Left ventricle myocardium superior (tissue), 1 donor: ENCODE measurements at regions not wholly inside any gene's neighbourhood (a gene's known extent, or its start where the extent isn't known, plus 50 kb on each side); places are given as distances from the start of the nearest gene placed in this dataset.
"Not testable (repeated sequence)": the region's sequence is repeated elsewhere in the genome, so short reads cannot be mapped to it uniquely, and the experiment has no call there.

ENCODE experiments used
- ATAC-seq: fragments of 200-7000 bp; cut with Tn5 transposase; one replicate; pipeline ENCODE4 v1.9.1; 2020; ENCODE audit warnings: mild to moderate bottlenecking, moderate library complexity
- DNase-seq: peaks from one replicate; pipeline ENCODE4 v3.0.0-alpha.2; 2020
- intact Hi-C: fragments of 100-400 bp; cut with micrococcal nuclease; formaldehyde crosslinking; loops from one replicate; pipeline ENCODE4 v1.11.0; 2022
- donor health status: DM: no; HTN: yes; CAD: no; lungs with severe emphysema.

DNA sequence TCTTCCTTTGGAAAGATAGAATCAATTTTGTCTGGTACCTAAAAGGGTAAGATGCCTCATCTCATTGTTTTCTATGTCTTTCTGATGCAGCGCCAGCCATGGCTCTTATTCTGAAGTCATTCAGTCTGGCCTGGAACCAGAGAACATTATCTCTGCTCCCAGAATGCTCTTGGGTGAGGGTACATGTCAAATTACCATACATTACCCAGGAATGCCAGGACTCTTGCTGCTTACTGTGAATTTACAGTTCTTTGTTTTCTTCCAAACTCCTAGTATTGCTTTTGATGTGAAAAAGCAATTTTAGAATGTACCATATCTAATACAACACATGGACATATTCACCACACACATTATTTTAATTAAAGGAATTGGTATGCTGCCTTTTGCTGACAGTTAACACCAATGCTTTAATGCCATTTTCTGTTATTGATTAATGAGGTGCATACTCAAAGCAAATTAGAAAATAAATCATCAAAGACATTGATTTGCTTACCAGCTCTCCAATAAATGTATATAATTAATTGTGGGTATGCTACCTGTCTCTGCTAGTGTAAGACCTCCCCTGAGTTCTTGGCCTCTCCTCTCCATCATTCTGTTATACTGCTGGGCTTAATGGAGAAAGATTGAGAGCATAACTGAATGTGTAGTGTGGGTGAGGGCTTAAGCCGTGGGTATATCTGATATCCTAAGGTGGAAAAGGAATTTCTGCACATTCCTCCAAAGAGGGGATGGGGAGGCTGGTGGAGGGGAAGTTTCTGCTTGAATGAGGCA is 337.7 kb downstream of the C12orf75 start:
- intact Hi-C loops = no loop called here
- ATAC-seq = no peak
- DNase-seq = no peak

GRCh38 chr12:105670672-105671071 is 340.2 kb downstream of the C12orf75 start:
- intact Hi-C loops = no loop called here
- DNase-seq (no peak), ATAC-seq (no peak)

- intact Hi-C loops = no loop called here
Measured at GRCh38 chr12:105671720-105672119, 341.2 kb downstream of the C12orf75 start.

DNA sequence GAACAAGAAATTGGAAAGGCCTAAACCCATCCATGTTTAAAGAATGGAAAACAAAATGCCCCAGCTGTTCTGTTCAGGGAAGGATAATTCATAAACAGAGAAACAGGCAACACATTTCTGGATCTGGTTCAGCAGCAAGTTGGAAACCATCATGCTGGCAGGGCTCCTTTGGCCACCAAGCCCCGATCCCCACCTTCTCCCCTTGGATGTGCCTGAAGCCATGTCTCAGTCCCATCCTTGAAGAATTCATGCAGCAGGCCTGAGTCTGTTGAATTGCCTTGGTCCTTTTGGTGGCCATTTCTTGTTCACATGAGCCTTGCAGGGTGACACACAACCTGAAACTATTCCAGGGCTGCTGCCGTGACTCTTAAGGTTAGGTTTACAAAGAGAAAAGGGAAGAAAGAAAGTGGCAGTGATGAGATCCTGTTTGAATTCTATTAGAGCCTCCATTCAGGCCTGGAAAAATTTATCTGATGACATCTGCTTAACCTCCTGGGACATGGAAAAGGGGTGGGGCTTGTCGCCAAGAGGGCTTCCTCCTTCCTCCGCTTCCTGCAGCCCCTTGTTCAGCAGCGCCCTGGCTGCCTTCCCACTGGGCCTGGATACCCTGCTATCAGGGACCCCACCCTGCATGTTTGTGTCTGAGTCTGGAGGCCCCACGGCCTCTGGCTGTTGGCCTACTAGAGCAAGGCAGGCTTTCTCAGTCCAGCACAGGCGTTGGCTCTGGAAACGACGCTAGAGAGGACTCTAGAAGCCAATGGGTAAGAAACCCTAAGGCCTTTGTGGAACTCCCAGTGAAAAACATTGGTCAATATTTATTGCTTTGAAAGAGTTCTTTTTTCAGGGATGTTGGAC is 341.9 kb downstream of the C12orf75 start:
- ATAC-seq = peak; percentile 91
- intact Hi-C loops = no loop called here

More at GRCh38 chr12:105671720-105672119, 341.2 kb downstream of the C12orf75 start:
- no peak for ATAC-seq
- DNase-seq = no peak

GRCh38 chr12:105674871-105675699 is 344.6 kb downstream of the C12orf75 start:
- no peak for DNase-seq
- no peak for ATAC-seq
- intact Hi-C loops = no loop called here

More for the DNA sequence above, 341.9 kb downstream of the C12orf75 start:
- DNase-seq = peak; percentile 87

- DNase-seq = peak; percentile 35
- peak; percentile 55 for ATAC-seq
- intact Hi-C loops = no loop called here
Measured at GRCh38 chr12:105676694-105677093, 346.2 kb downstream of the C12orf75 start.

DNA sequence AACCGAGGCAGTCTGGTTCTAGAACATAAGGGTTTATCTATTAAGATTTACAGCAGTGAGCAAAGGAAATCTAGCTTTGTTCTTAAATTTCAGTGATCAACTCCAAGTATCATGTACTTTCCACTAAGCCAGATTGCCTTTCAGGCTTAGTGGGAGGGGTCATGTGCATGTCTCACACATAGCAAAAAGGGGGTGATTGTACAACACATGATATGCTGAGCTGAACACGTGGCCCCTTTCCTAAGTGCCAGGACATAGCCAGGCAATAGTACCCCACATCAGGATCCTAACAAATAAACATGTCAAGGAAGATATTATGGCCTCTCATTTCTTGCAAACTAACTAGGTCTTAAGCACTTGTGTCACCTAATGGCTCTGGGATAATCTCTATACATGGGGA is 347.2 kb downstream of the C12orf75 start:
- intact Hi-C loops = no loop called here
- ATAC-seq (no peak), DNase-seq (no peak)

DNA sequence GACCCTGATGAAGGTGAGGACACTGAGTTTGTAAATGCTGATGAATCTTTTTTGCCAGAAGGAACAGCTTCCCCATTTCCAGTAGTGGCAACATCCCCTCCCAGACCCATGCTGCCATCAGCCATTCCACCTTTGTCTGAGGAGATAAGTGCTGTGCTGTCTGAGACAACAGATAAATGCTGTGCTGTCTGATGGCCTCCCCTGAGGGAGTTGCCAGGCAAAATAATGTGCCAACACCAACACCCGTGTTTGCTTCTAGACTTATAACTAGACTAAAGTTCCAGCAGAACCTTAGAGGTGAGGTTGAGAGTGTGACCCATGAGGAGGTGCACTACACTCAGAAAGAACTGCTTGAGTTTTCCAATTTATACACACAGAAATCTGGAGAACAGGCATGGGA is 349.5 kb downstream of the C12orf75 start:
- intact Hi-C loops = no loop called here
- DNase-seq (no peak), ATAC-seq (no peak)

DNA sequence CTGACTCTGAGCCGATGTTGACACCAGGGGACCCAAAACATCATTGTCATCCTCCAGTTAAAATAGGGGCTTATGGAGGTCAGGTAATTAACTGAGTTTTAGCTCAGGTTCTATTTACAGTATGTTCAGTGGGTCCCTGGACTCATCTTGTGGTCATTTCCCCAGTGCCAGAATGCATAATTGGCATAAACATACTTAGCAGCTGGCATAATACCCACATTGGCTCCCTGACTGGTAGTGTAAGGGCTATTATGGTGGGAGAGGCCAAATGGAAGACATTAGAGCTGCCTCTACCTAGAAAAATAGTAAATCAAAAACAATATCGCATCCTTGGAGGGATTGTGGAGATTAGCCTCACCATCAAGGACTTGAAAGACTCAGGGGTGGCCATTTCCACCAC is 350.9 kb downstream of the C12orf75 start:
- ATAC-seq = no peak
- DNase-seq = no peak
- intact Hi-C loops = no loop called here

DNA sequence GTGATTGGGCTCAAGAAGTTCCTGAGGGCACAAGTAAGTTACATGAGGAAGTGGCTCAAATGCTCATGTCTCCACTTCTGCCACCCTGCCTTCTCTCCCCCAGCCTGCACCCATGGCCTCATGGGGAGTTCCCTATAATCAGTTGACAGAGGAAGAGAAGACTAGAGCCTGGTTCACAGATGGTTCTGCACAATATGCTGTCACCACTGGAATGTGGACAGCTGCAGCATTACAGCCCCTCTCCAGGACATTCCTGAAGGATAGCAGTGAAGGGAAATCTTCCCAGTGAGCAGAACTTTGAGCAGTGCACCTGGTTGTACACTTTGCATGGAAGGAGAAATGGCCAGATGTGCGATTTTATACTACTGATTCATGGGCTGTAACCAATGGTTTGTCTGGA is 352.3 kb downstream of the C12orf75 start:
- intact Hi-C loops, ATAC-seq, DNase-seq: not testable (repeated sequence)

DNA sequence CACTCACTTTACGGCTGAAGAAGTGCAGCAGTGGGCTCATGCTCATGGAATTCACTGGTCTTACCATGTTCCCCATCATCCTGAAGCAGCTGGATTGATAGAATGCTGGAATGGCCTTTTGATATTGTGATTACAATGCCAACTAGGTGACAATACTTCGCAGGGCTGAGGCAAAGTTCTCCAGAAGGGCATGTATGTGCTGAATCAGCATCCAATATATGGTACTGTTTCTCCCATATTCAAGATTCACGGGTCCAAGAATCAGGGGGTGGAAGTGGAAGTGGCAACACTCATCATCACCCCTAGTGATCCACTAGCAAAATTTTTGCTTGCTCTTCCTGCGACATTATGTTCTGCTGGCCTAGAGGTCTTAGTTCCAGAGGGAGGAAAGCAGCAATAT is 353.3 kb downstream of the C12orf75 start:
- ATAC-seq, DNase-seq, intact Hi-C loops: not testable (repeated sequence)

- intact Hi-C loops = no loop called here
- DNase-seq = no peak
- ATAC-seq = no peak
Measured at GRCh38 chr12:105698075-105698474, 367.6 kb downstream of the C12orf75 start.

GRCh38 chr12:105699209-105699608 is 368.7 kb downstream of the C12orf75 start:
- intact Hi-C loops = no loop called here
- DNase-seq (no peak), ATAC-seq (no peak)

GRCh38 chr12:105704787-105705186 is 374.3 kb downstream of the C12orf75 start:
- intact Hi-C loops = loop anchor here (5.0 kb wide), 1 partner anchor 433 kb away; the partner anchor contains the start of gene NUAK1
- no peak for ATAC-seq
- DNase-seq = peak; percentile 26

- DNase-seq (no peak), ATAC-seq (peak; percentile 53)
- intact Hi-C loops = loop anchor here (5.0 kb wide), 1 partner anchor 432 kb away; the partner anchor contains the start of gene NUAK1
Measured at GRCh38 chr12:105705235-105705634, 374.7 kb downstream of the C12orf75 start.

DNA sequence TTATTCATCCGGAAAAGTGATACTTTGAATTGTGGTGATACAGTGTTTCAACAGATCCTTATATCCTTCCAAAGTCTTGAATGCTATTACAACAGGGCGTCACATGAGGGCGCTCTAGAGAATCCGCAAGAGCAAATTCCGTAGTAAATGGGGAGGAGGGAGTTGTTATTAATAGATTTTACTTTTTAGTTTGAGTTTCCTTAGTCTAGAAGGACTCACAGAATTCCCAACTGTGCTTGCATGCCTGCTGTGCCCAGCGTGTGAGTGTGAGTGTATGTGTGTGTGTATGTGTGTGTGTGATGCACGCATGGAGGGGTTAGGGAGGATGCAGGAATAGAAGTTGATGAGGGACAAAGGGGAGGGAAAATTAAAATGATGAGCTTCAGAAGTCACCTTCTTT is 375.3 kb downstream of the C12orf75 start:
- DNase-seq = no peak
- intact Hi-C loops = loop anchor here (5.0 kb wide), 1 partner anchor 432 kb away; the partner anchor contains the start of gene NUAK1
- peak; percentile 69 for ATAC-seq

DNA sequence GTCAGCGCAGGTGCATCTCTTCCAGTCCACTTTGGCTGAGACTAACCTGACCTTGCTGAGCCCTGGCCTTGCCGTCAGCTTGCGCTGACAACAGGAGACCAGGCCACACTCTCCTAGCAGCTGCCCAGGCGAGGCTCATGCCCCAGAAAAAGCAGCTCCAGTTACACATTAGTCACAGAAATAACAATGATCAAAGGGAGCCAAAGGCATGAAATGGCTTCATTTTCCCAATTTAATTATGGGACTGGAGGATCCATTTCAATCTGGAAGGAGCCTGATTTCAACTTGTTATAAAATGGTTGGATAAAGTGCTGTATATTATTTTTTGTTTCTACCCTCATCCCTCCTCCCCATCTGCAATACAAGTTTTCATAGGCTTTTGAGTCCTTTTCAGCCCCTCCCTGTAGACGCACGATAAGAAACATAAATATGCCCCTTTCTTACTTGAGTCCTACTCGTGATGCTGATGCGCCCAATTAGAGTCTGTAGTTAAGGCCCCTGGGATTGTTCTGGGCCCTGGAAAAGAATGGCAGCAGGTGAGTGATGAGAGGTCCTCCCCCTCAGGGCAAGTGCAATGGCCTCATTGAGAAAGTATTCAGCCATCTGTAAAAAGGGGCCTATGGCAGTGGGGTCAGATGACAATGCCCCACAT is 376.0 kb downstream of the C12orf75 start:
- DNase-seq (no peak), ATAC-seq (peak; percentile 62)
- intact Hi-C loops = loop anchor here (5.0 kb wide), 1 partner anchor 431 kb away; the partner anchor contains the start of gene NUAK1

DNA sequence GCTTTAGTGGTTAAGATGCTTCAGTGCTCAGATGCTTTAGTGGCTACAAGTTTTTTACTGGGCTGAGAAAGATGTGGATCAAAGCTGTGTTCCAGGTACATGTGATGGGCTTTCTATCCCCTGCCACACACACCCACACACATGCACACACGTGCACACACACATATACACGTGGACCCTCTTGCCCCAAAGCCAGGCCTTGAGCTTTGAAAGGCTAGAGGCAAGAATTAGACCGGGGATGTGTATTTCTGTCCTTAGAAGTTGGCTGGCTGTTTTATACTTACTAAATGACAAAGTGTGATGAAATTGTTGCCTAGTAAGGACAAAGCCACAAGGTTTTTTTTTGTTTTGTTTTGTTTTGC is 376.5 kb downstream of the C12orf75 start:
- intact Hi-C loops = loop anchor here (5.0 kb wide), 1 partner anchor 430 kb away; the partner anchor contains the start of gene NUAK1
- DNase-seq = no peak
- ATAC-seq = no peak
